ENCODE measurements at regions not wholly inside any gene's neighbourhood (a gene's known extent, or its start where the extent isn't known, plus 50 kb on each side); places are given as distances from the start of the nearest gene placed in this dataset.

GRCh38 chr1:209454340-209454994, 129.0 kb upstream of the CAMK1G start:
- DNase-seq, result no peak

GRCh38 chr1:209455145-209455544, 128.4 kb upstream of the CAMK1G start:
- peak; percentile 29 for DNase-seq

GRCh38 chr1:209455661-209456358, 127.7 kb upstream of the CAMK1G start:
- DNase-seq, result no peak

- peak; percentile 77 for DNase-seq
Measured at GRCh38 chr1:209456878-209457277, 126.6 kb upstream of the CAMK1G start.

- DNase-seq, result peak; percentile 61
Measured at GRCh38 chr1:209457401-209458125, 126.0 kb upstream of the CAMK1G start.

- DNase-seq, result no peak
Measured at GRCh38 chr1:209458921-209459320, 124.6 kb upstream of the CAMK1G start.

GRCh38 chr1:209461168-209461567, 122.3 kb upstream of the CAMK1G start:
- DNase-seq, result no peak

- DNase-seq, result no peak
Measured at GRCh38 chr1:209462433-209462832, 121.1 kb upstream of the CAMK1G start.

- no peak for DNase-seq
Measured at GRCh38 chr1:209463441-209463840, 120.1 kb upstream of the CAMK1G start.

- no peak for DNase-seq
Measured at GRCh38 chr1:209473025-209473424, 110.5 kb upstream of the CAMK1G start.

- DNase-seq, result no peak
Measured at GRCh38 chr1:209480345-209480744, 103.2 kb upstream of the CAMK1G start.

GRCh38 chr1:209483691-209484090, 99.8 kb upstream of the CAMK1G start:
- no peak for DNase-seq

GRCh38 chr1:209484429-209484828, 99.1 kb upstream of the CAMK1G start:
- DNase-seq, result no peak

- peak; percentile 85 for DNase-seq
Measured at GRCh38 chr1:209485167-209485566, 98.3 kb upstream of the CAMK1G start.

- DNase-seq, result no peak
Measured at GRCh38 chr1:209485751-209486150, 97.8 kb upstream of the CAMK1G start.

- DNase-seq, result no peak
Measured at GRCh38 chr1:209486861-209487593, 96.5 kb upstream of the CAMK1G start.

- peak; percentile 79 for DNase-seq
Measured at GRCh38 chr1:209490013-209490412, 93.5 kb upstream of the CAMK1G start.

GRCh38 chr1:209491031-209491430, 92.5 kb upstream of the CAMK1G start:
- no peak for DNase-seq

GRCh38 chr1:209491496-209491895, 92.0 kb upstream of the CAMK1G start:
- DNase-seq, result no peak

GRCh38 chr1:209491897-209492296, 91.6 kb upstream of the CAMK1G start:
- no peak for DNase-seq

GRCh38 chr1:209493559-209493958, 90.0 kb upstream of the CAMK1G start:
- no peak for DNase-seq

- DNase-seq, result no peak
Measured at GRCh38 chr1:209497729-209498128, 85.8 kb upstream of the CAMK1G start.

- no peak for DNase-seq
Measured at GRCh38 chr1:209500993-209501392, 82.5 kb upstream of the CAMK1G start.

All from DMS79 treated with DMSO at 0.1 percent for 48 hours (cell line).